ENCODE measurements at regions not wholly inside any gene's neighbourhood (a gene's known extent, or its start where the extent isn't known, plus 50 kb on each side); places are given as distances from the start of the nearest gene placed in this dataset.
"Not testable (repeated sequence)": the region's sequence is repeated elsewhere in the genome, so short reads cannot be mapped to it uniquely, and the experiment has no call there.

DNA sequence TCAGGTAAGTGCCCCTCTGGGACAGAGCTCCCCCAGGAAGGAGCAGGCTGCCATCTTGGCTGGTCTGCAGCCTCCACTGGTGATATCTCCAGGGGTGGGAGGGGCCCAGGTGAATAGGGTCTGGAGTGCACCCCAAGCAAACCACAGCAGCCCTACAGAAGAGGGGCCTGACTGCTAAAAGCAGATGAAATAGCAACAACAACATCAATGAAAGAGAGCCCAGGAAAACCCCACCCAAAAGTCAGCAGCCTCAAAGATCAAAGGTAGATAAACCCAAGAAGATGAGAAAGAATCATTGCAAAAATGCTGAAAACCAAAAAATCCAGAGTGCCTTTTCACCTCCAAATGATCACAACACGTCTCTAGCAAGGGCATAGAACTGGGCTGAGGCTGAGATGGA, 92.5 kb upstream of the PAGE3 start:
- H3K4me3 ChIP-seq (ENCODE audit: low read depth, low read length) = no peak overlapping the region
- no peak for DNase-seq (ENCODE audit: low read depth)
- TF ChIP-seq, protein P1, sequence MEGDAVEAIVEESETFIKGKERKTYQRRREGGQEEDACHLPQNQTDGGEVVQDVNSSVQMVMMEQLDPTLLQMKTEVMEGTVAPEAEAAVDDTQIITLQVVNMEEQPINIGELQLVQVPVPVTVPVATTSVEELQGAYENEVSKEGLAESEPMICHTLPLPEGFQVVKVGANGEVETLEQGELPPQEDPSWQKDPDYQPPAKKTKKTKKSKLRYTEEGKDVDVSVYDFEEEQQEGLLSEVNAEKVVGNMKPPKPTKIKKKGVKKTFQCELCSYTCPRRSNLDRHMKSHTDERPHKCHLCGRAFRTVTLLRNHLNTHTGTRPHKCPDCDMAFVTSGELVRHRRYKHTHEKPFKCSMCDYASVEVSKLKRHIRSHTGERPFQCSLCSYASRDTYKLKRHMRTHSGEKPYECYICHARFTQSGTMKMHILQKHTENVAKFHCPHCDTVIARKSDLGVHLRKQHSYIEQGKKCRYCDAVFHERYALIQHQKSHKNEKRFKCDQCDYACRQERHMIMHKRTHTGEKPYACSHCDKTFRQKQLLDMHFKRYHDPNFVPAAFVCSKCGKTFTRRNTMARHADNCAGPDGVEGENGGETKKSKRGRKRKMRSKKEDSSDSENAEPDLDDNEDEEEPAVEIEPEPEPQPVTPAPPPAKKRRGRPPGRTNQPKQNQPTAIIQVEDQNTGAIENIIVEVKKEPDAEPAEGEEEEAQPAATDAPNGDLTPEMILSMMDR (IDR thresholded peaks at IDR 0.05; ENCODE audit: low read depth, low read length, missing control alignments) = no peak

DNA sequence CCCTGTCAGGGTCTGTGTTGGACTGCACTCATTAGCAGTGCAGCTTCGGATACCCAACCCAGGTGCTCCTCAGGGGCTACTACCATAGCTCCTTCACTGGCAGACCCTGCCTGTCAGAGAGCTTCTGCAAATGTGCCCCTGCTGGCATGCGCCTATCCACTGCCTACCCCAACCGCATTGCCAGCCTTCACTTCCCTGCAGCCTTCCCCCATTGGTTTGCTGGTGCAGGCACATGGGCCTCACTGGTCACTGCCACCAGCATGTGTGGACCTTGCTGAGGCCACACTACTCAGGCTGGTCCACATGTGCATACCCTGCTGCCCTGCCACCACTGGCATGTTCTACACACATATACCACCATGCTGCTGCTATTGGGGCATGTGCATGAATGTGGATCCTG, 72.5 kb upstream of the MAGEH1 start:
- no peak overlapping the region for H3K4me3 ChIP-seq (ENCODE audit: low read depth, low read length)
- TF ChIP-seq, protein P1 (IDR thresholded peaks at IDR 0.05; ENCODE audit: low read depth, low read length, missing control alignments) = no peak
- DNase-seq (ENCODE audit: low read depth) = no peak

DNA sequence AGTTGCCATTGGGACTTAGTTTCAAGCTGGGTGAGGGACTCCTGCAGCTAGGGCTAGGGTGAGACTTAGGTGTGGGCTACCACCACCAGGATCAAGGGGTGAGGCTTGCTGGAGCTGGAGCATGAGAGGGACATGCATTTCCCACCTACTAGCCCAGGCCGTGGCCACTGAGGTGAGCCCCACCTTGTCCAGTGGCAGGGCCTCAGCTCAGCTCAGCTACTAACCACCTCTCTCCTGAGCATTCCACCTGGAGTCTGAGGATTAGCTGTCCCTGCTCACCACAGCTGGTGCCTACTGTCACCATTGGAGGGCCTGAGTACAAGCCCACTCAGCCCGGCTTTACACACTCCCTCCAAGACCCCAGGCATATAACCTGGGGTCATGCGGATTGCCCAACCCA, 62.6 kb upstream of the MAGEH1 start:
- TF ChIP-seq, protein P1 (IDR thresholded peaks at IDR 0.05; ENCODE audit: low read depth, low read length, missing control alignments) = no peak
- no peak overlapping the region for H3K4me3 ChIP-seq (ENCODE audit: low read depth, low read length)
- no peak for DNase-seq (ENCODE audit: low read depth)

DNA sequence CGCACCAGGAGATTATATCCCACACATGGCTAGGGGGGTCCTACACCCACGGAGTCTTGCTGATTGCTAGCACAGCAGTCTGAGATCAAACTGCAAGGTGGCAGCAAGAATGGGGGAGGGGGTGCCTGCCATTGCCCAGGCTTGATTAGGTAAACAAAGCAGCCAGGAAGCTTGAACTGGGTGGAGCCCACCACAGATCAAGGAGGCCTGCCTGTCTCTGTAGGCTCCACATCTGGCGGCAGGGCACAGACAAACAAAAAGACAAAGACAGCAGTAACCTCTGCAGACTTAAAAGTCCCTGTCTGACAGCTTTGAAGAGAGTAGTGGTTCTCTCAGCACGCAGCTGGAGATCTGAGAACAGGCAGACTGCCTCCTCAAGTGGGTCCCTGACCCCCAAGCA, 55.1 kb upstream of the MAGEH1 start:
- not testable (repeated sequence) for H3K4me3 ChIP-seq (ENCODE audit: low read depth, low read length); DNase-seq (ENCODE audit: low read depth)
